HEK293 (cell line): ENCODE measurements at regions not wholly inside any gene's neighbourhood (a gene's known extent, or its start where the extent isn't known, plus 50 kb on each side); places are given as distances from the start of the nearest gene placed in this dataset.

ENCODE experiments used
- CTCF ChIP-seq: fragments of 450-650 bp; formaldehyde crosslinking; IDR thresholded peaks from 2 replicates; pipeline ENCODE4 v1.5.1; 2016; ENCODE audit warnings: missing biosample characterization, missing genetic modification characterization
- MYNN ChIP-seq: fragments of 450-650 bp; formaldehyde crosslinking; IDR thresholded peaks from 2 replicates; pipeline ENCODE4 v1.5.1; 2016; ENCODE audit warnings: missing biosample characterization, missing genetic modification characterization, borderline replicate concordance
- RBAK ChIP-seq: fragments of 450-650 bp; formaldehyde crosslinking; IDR thresholded peaks from 2 replicates; pipeline ENCODE4 v1.5.1; 2016; ENCODE audit warnings: missing biosample characterization, missing genetic modification characterization
- TCF7L2 ChIP-seq: IDR thresholded peaks from 2 replicates; pipeline ENCODE4 v1.6.1; 2011; ENCODE audit warnings: low read depth, mild to moderate bottlenecking, inconsistent platforms, low read length, moderate library complexity, borderline replicate concordance
- ZNF19 ChIP-seq: fragments of 450-650 bp; formaldehyde crosslinking; IDR thresholded peaks from 2 replicates; pipeline ENCODE4; 2016; ENCODE audit warnings: missing biosample characterization, missing genetic modification characterization, low read depth
- ZNF501 ChIP-seq: fragments of 450-650 bp; formaldehyde crosslinking; IDR thresholded peaks from 2 replicates; pipeline ENCODE4 v1.5.1; 2016; ENCODE audit warnings: missing biosample characterization, missing genetic modification characterization

GRCh38 chr2:37543999-37544557 lies 127.4 kb downstream of the CDC42EP3 start:
- TF ChIP-seq CTCF (tag by site-specific recombination) (no peak), RBAK (tag by site-specific recombination) (no peak), ZNF19 (tag by site-specific recombination) (no peak), TCF7L2 (no peak), MYNN (tag by site-specific recombination) (no peak), ZNF501 (tag by site-specific recombination) (no peak)
